ENCODE measurements at regions not wholly inside any gene's neighbourhood (a gene's known extent, or its start where the extent isn't known, plus 50 kb on each side); places are given as distances from the start of the nearest gene placed in this dataset.

GRCh38 chr4:55237839-55238238, 108.2 kb upstream of the SRD5A3 start:
- no peaks in the 10 kb centered on the region for H3K27me3 ChIP-seq
- no peaks in the 10 kb centered on the region for H3K4me1 ChIP-seq
- no peak for DNase-seq
- no peaks in the 10 kb centered on the region for H3K9me3 ChIP-seq (replicated peaks)
- H3K36me3 ChIP-seq, result no peaks in the 10 kb centered on the region
- H3K4me3 ChIP-seq, result no peak overlapping the region
- no peak overlapping the region for H3K27ac ChIP-seq

- Histone ChIP-seq H3K27ac (no peak overlapping the region), H3K4me3 (no peak overlapping the region), H3K9me3 (replicated peaks) (no peaks in the 10 kb centered on the region), H3K27me3 (no peaks in the 10 kb centered on the region), H3K36me3 (no peaks in the 10 kb centered on the region), H3K4me1 (no peaks in the 10 kb centered on the region)
- DNase-seq, result no peak
Measured at GRCh38 chr4:55238407-55238806, 107.6 kb upstream of the SRD5A3 start.

- H3K27ac ChIP-seq, result no peak overlapping the region
- H3K36me3 ChIP-seq, result no peaks in the 10 kb centered on the region
- H3K4me1 ChIP-seq, result no peaks in the 10 kb centered on the region
- H3K4me3 ChIP-seq, result no peak overlapping the region
- H3K9me3 ChIP-seq (replicated peaks), result no peaks in the 10 kb centered on the region
- no peaks in the 10 kb centered on the region for H3K27me3 ChIP-seq
- no peak for DNase-seq
Measured at GRCh38 chr4:55241461-55241860, 104.6 kb upstream of the SRD5A3 start.

- no peaks in the 10 kb centered on the region for H3K9me3 ChIP-seq (replicated peaks)
- DNase-seq, result no peak
- no peak overlapping the region for H3K4me3 ChIP-seq
- no peaks in the 10 kb centered on the region for H3K27me3 ChIP-seq
- H3K27ac ChIP-seq, result no peak overlapping the region
- H3K36me3 ChIP-seq, result no peaks in the 10 kb centered on the region
- no peaks in the 10 kb centered on the region for H3K4me1 ChIP-seq
Measured at GRCh38 chr4:55242506-55242905, 103.5 kb upstream of the SRD5A3 start.

GRCh38 chr4:55247521-55247920, 98.5 kb upstream of the SRD5A3 start:
- no peak for DNase-seq
- Histone ChIP-seq H3K36me3 (no peaks in the 10 kb centered on the region), H3K27ac (no peak overlapping the region), H3K27me3 (no peaks in the 10 kb centered on the region), H3K4me1 (no peaks in the 10 kb centered on the region), H3K9me3 (replicated peaks) (0 out of 2 replicates have a peak, but pooled peaks cover 3% of the 10 kb centered on the region), H3K4me3 (no peak overlapping the region)

GRCh38 chr4:55248756-55249155, 97.3 kb upstream of the SRD5A3 start:
- Histone ChIP-seq H3K4me3 (no peak overlapping the region), H3K4me1 (no peaks in the 10 kb centered on the region), H3K27me3 (no peaks in the 10 kb centered on the region), H3K9me3 (replicated peaks) (0 out of 2 replicates have a peak, but pooled peaks cover 3% of the 10 kb centered on the region), H3K36me3 (no peaks in the 10 kb centered on the region), H3K27ac (no peak overlapping the region)
- DNase-seq, result no peak

- DNase-seq, result no peak
- H3K4me1 ChIP-seq, result no peaks in the 10 kb centered on the region
- no peaks in the 10 kb centered on the region for H3K27me3 ChIP-seq
- 0 out of 2 replicates have a peak, but pooled peaks cover 3% of the 10 kb centered on the region for H3K9me3 ChIP-seq (replicated peaks)
- no peaks in the 10 kb centered on the region for H3K36me3 ChIP-seq
- H3K4me3 ChIP-seq, result no peak overlapping the region
- H3K27ac ChIP-seq, result no peak overlapping the region
Measured at GRCh38 chr4:55249476-55249875, 96.6 kb upstream of the SRD5A3 start.

GRCh38 chr4:55251342-55251741, 94.7 kb upstream of the SRD5A3 start:
- peak in 1 of 2 experiments; percentile 13 for DNase-seq
- Histone ChIP-seq H3K9me3 (replicated peaks) (0 out of 2 replicates have a peak, but pooled peaks cover 3% of the 10 kb centered on the region), H3K27ac (no peak overlapping the region), H3K4me1 (no peaks in the 10 kb centered on the region), H3K4me3 (no peak overlapping the region), H3K36me3 (no peaks in the 10 kb centered on the region), H3K27me3 (no peaks in the 10 kb centered on the region)

- Histone ChIP-seq H3K36me3 (no peaks in the 10 kb centered on the region), H3K9me3 (replicated peaks) (0 out of 2 replicates have a peak, but pooled peaks cover 3% of the 10 kb centered on the region), H3K4me1 (no peaks in the 10 kb centered on the region), H3K27me3 (no peaks in the 10 kb centered on the region), H3K4me3 (no peak overlapping the region), H3K27ac (no peak overlapping the region)
- DNase-seq, result no peak
Measured at GRCh38 chr4:55251896-55252295, 94.1 kb upstream of the SRD5A3 start.

GRCh38 chr4:55253948-55254593, 92.0 kb upstream of the SRD5A3 start:
- no peak overlapping the region for H3K27ac ChIP-seq
- H3K9me3 ChIP-seq (replicated peaks), result no peaks in the 10 kb centered on the region
- no peak overlapping the region for H3K4me3 ChIP-seq
- no peaks in the 10 kb centered on the region for H3K36me3 ChIP-seq
- DNase-seq, result no peak
- no peaks in the 10 kb centered on the region for H3K27me3 ChIP-seq
- H3K4me1 ChIP-seq, result no peaks in the 10 kb centered on the region

GRCh38 chr4:55255179-55255578, 90.9 kb upstream of the SRD5A3 start:
- H3K9me3 ChIP-seq (replicated peaks), result no peaks in the 10 kb centered on the region
- H3K36me3 ChIP-seq, result no peaks in the 10 kb centered on the region
- H3K27ac ChIP-seq, result no peak overlapping the region
- H3K4me1 ChIP-seq, result no peaks in the 10 kb centered on the region
- DNase-seq, result no peak
- no peaks in the 10 kb centered on the region for H3K27me3 ChIP-seq
- H3K4me3 ChIP-seq, result no peak overlapping the region

GRCh38 chr4:55256787-55257186, 89.3 kb upstream of the SRD5A3 start:
- Histone ChIP-seq H3K9me3 (replicated peaks) (no peaks in the 10 kb centered on the region), H3K27me3 (no peaks in the 10 kb centered on the region), H3K4me3 (no peak overlapping the region), H3K27ac (no peak overlapping the region), H3K36me3 (no peaks in the 10 kb centered on the region), H3K4me1 (no peaks in the 10 kb centered on the region)
- no peak for DNase-seq

GRCh38 chr4:55258152-55258865, 87.7 kb upstream of the SRD5A3 start:
- Histone ChIP-seq H3K9me3 (replicated peaks) (no peaks in the 10 kb centered on the region), H3K27ac (no peak overlapping the region), H3K27me3 (no peaks in the 10 kb centered on the region), H3K4me3 (no peak overlapping the region), H3K36me3 (no peaks in the 10 kb centered on the region), H3K4me1 (no peaks in the 10 kb centered on the region)
- DNase-seq, result no peak

GRCh38 chr4:55259294-55259693, 86.7 kb upstream of the SRD5A3 start:
- DNase-seq, result no peak
- no peaks in the 10 kb centered on the region for H3K9me3 ChIP-seq (replicated peaks)
- no peak overlapping the region for H3K4me3 ChIP-seq
- no peaks in the 10 kb centered on the region for H3K4me1 ChIP-seq
- H3K27ac ChIP-seq, result no peak overlapping the region
- no peaks in the 10 kb centered on the region for H3K36me3 ChIP-seq
- H3K27me3 ChIP-seq, result no peaks in the 10 kb centered on the region

GRCh38 chr4:55269470-55269869, 76.6 kb upstream of the SRD5A3 start:
- H3K36me3 ChIP-seq, result no peaks in the 10 kb centered on the region
- no peaks in the 10 kb centered on the region for H3K9me3 ChIP-seq (replicated peaks)
- no peak for DNase-seq
- H3K27ac ChIP-seq, result no peak overlapping the region
- H3K4me1 ChIP-seq, result no peaks in the 10 kb centered on the region
- H3K27me3 ChIP-seq, result no peaks in the 10 kb centered on the region
- H3K4me3 ChIP-seq, result no peak overlapping the region

- no peaks in the 10 kb centered on the region for H3K4me1 ChIP-seq
- DNase-seq, result peak; percentile 14 to 52
- no peaks in the 10 kb centered on the region for H3K27me3 ChIP-seq
- H3K27ac ChIP-seq, result no peak overlapping the region
- H3K36me3 ChIP-seq, result no peaks in the 10 kb centered on the region
- no peak overlapping the region for H3K4me3 ChIP-seq
- no peaks in the 10 kb centered on the region for H3K9me3 ChIP-seq (replicated peaks)
Measured at GRCh38 chr4:55269995-55270394, 76.0 kb upstream of the SRD5A3 start.
